ENCODE measurements at regions not wholly inside any gene's neighbourhood (a gene's known extent, or its start where the extent isn't known, plus 50 kb on each side); places are given as distances from the start of the nearest gene placed in this dataset.

DNA sequence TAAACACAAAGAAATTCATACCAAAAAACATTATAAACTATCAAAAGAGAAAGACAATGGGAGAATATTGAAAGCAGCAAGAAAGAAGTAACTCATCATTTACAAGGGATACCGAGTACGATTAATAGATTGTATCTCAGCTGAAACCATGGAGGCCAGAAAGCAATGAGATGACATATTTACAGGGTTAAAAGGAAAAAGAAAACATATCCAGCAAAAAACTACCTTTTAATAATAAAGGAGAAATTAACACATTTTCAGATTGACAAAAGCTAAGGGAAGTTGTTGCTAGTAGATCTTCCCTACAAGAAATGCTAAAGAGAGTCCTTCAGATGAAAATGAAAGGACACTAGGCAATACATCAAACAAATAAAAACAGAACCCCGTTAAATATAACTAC lies 364.8 kb upstream of the TNC start:
- TF ChIP-seq, protein P1, sequence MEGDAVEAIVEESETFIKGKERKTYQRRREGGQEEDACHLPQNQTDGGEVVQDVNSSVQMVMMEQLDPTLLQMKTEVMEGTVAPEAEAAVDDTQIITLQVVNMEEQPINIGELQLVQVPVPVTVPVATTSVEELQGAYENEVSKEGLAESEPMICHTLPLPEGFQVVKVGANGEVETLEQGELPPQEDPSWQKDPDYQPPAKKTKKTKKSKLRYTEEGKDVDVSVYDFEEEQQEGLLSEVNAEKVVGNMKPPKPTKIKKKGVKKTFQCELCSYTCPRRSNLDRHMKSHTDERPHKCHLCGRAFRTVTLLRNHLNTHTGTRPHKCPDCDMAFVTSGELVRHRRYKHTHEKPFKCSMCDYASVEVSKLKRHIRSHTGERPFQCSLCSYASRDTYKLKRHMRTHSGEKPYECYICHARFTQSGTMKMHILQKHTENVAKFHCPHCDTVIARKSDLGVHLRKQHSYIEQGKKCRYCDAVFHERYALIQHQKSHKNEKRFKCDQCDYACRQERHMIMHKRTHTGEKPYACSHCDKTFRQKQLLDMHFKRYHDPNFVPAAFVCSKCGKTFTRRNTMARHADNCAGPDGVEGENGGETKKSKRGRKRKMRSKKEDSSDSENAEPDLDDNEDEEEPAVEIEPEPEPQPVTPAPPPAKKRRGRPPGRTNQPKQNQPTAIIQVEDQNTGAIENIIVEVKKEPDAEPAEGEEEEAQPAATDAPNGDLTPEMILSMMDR (IDR thresholded peaks at IDR 0.05): no peak
- TF ChIP-seq POLR2AphosphoS5 (IDR thresholded peaks at IDR 0.05): no peak

Measured in prostate gland (tissue), 2 donors.